IPS-NIHi11 (cell line): ENCODE measurements at regions not wholly inside any gene's neighbourhood (a gene's known extent, or its start where the extent isn't known, plus 50 kb on each side); places are given as distances from the start of the nearest gene placed in this dataset.

Source experiments
- DNase-seq: peaks from one replicate; pipeline ENCODE4 v3.0.0; 2012; ENCODE audit warnings: mixed read lengths, low spot score

DNA sequence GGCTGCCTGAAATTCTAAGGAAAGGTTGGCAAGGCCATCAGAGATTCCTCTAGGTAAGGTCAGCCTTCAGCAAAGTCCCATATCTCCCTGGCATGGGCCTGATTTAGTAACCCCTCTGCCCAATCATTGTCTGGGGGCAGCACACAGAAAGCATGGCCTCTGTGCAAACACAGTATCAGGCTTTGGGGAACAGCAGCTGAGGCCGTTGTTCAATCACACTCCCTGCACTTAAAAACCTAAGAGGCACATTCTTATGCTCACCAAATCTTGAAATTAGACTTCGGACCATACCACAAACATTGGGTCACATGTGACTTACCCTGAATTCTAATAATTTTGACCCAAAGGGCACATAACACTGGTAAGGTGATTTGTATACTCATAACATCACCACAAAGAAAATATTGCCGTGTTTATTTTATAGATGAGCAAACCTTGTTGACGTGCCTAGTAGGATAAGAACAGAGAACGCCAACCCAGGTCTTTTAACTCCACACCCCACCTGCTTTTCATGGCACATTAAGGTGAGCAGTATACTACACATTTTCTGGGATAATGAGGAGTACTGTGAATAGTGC, 212.7 kb downstream of the HNMT start:
- no peak for DNase-seq

DNA sequence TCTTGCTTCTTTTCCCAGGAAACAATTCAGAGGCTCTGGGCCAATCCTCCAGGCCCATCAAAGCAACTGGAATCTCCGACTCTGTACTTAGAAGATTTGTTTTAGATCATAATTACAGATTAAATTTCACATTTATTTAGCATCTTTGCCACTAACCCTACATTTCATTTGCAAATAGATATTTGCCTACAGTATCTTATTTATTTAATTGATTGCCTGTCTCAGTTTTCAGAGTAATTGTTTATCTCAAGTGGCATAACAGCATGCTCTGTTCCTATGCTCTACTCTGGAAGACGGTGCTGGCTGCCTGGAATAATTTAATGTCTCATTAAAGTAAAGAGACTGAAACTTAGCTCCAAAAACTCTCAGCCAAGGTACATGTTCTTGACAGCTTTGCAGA, 213.4 kb downstream of the HNMT start:
- DNase-seq = no peak

DNA sequence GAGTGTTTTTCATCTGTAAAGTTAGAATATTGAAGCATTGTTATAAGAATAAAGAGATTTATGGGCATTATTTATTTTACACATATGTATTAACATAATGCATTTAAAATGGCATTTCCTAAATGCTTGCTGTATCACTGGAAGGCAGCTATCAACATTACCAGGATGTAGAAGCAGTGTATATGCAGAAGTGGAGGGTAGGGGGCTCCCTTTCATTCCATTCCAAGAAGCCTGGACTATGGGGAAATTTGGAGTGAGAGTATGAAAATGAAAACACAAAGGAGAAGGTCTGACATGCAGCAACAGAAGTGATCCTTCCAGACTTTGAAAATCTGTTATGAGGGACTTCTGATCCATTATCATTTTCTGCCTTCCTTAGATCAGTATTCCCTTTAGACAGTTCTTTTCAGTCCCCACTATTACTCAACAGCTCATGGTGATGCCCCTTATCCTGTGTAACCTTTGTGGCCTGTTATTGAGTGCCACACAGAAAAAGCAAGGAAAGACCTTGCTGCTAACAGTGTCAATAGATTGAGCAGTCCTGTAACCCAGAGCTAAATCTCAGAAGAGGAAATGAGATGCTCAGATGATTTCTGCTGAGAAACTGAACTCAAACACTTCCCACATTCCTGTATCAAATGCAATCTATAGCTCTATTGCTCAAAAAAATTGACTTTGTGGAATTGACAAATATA, 216.6 kb downstream of the HNMT start:
- DNase-seq = no peak

DNA sequence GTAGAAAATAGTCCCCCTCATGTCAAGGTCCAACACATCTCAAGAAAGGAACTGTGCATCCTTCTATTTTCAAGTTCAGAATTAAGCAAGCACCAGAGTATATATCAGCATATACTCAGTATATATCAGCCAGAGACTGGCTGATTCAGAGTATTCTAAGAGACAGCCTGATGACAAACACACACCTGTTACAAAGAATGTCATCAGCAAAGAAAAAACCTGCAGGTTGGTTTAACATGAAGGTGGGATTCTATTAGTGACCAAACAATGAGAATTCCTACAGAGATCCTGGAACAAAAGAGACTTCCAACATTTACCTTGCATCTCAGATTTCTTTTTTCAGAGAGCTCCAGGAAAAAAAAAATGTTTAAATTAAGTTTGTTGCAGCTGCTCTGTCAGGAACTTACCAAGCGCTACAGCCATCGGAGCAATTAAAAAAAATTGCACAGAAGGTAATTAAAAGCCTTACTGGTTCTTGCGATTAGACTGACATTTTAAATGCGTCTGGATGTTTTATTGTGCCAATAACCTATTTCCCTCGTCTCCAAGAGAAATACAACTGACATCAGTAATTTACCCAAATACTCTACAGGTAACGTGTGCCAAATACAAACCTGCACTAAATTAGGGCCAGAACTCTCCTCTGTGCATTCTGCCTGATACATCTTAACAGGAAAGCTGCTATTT, 218.1 kb downstream of the HNMT start:
- DNase-seq = peak; percentile 16

DNA sequence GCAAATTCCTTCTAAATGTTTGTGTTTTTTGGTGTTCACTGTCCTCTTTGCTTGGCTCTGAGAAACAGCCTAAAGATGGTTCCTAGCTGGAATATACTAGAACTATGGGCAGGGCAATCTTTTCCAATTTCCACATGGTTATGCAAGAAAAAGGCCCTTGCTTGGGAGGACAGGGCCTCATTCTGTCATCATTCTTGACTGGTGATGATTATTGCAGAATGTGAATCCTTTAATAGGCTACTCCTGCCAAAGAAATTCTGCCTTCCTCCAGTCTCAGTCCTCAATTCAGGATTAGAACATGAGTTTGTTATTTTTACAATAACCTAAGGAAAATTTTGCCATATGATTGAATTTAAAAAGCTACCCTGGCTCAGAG, 218.7 kb downstream of the HNMT start:
- no peak for DNase-seq

DNA sequence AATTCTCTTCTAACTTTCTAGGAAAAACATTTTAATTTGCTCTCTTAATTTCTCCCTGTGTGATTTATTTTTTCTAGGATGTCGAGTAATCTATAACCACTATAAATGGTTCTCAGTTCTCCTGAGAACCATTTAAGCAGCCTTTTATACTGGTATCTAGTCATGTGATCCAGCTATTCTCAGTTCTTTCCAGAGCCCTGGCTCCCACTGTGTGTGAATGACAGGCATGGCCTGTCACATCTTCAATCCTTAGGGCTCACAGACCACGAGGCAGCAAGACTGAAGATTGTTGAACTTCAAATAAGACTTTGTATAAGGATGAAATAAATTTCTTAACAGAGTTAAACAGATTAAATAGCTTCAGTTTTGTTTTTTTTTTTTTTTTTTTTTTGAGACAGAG, 219.4 kb downstream of the HNMT start:
- no peak for DNase-seq

DNA sequence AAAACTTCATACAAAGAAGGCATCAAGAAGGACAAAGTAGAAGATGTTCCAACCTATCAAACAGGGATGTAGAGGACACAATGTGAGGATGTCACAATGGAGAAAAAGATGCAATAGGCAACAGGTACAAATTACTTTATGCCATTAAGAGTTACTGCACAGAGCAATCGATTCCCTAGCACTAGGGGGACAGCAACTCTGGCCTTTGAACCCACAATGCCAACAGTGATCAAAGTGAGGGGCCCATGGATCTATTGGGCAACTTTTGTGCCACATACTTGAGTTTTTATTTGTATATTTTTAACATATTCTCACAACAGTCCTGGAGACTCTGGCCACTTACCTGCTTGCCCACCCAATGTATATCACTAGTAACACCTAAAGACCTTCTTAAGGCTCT, 220.2 kb downstream of the HNMT start:
- no peak for DNase-seq

DNA sequence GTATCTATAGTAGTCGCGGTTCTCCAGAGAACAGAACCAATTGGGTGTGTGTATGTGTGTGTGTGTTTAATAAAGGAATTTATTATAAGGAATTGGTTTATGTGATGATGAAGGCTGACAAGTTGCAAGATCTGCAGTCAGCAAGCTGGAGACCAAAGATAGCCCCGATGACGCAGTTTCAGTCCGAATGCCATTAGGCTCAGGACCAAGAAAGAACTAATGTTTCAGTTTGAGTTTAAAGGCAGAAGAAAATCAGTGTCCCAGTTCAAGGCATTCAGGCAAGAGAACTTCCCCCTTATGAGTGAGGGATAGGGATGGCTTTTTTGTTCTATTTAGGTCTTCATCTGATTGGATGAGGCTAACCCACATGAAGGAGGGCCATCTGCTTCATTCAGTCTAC, 221.6 kb downstream of the HNMT start:
- no peak for DNase-seq

DNA sequence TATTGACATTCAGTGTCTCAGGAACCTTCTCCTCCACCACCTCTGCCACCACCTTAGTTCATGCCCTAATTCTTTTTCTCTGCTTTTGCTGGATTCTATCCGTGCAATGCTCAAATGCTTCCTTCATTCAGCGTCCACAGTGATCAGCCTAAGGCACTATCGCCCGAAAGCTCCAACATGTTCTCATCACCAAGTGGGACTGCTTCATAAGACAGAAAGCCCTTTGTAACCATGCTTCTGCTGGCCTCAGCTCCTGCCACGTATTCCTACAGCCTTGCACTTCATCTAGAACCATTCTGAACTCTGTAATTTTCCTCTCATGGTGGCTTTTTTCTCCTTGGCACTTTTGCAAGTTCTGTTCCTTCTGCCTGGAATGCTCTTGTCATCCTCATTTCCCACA, 222.9 kb downstream of the HNMT start:
- DNase-seq = no peak

DNA sequence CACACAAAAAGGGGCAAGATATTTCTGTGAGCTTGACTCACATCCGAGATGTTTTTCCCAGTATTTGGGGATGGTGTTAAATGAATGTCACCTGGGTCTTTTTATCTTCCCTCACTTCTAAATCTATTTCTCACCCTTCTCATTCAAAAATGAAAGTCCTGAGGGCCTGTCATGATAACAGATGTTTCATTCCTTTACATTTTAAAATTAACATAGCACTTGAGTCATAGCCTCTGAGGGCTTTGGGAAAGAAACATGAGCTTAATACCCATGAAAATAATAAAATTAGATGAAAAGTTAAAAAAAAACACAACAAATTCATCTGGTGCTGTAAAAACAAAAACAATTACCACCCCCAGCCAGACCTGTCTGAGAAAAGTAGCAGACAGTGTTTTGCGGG, 226.7 kb downstream of the HNMT start:
- no peak for DNase-seq

DNA sequence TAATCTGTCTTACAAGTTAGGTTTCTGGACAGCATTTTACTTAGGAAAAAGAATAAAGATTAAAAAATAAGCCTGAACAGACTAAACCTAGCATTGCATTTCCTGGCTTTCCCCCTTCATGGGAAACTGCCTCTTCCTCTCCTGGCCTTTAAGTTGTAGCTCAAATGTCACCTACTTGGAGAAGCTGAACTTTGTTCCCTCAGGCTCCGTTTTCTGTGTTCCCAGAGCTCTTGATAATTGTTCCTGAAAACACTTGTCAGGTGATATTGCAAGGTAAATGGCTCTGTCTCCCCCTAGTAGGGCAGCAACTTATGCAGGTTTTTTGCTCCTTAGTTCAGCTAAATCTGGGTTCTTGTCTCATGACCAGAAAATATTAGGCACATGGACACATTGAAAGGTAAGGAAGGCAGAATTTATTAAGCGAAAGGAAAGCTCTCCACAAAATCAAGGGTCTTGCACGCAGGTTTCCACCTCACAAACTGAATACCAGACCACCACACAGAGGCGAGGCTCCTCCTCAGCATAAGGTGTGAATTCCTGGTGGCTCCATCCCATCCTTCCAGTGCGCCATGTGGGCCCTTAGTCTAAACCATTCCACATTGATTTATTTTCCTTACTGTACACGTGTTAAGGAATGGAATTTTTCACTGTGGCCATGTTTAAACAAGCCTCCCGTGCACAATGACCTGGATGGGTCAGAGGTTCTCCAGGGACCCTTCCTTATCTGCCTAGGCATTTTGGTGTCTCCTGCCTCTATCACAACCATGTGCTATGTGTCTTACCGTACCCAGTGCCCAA, 229.3 kb downstream of the HNMT start:
- DNase-seq = no peak

DNA sequence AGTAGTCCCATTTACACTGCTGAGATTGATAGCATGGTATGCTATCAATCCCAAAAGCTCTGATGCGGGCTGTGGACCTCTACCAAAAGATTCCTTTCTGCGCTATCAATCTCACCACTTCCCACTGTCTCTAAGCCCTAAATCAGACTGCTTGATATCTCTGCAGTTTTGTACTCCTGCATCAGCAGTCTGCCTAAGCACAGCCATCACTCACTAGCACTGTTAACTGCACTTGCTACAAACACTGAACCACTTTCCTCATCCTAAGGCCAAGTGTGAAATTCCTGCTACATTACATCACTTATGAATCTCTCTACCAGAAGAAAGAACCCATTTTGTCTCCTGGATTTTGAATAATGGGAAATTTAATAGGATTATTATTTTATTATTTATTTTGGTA, 237.0 kb downstream of the HNMT start:
- DNase-seq = no peak

DNA sequence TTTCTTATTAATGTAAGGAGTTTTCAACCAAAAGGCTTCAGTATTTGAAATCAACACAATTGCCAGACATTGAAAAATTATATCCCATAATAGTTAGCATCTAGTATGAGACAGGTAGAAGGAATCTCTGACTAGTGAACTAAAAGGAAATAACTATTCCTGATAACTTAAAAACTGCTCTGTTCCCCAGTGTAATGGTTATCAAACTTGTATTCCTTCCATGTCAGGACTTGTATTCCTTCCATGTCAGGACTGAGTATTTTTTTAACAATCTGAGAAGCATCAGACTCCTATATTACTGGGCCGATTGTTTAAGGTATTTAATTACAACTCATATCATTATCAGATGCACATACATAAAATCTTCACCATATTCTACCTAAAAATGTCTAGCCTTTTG, 238.5 kb downstream of the HNMT start:
- no peak for DNase-seq

DNA sequence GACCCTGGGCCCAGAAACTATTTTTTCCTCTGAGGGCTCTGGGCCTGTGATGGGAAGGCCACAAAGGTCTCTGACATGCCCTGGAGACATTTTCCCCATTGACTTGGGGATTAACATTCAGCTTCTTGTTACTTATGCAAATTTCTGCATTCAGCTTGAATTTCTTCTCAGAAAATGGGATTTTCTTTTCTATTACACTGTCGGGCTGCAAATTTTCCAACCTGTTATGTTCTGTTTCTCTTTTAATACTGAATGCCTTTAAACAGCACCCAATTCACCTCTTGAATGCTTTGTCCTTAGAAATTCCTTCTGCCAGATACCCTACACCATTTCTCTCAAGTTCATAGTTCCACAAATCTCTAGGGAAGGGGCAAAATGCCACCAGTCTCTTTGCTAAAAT, 241.0 kb downstream of the HNMT start:
- DNase-seq = no peak

DNA sequence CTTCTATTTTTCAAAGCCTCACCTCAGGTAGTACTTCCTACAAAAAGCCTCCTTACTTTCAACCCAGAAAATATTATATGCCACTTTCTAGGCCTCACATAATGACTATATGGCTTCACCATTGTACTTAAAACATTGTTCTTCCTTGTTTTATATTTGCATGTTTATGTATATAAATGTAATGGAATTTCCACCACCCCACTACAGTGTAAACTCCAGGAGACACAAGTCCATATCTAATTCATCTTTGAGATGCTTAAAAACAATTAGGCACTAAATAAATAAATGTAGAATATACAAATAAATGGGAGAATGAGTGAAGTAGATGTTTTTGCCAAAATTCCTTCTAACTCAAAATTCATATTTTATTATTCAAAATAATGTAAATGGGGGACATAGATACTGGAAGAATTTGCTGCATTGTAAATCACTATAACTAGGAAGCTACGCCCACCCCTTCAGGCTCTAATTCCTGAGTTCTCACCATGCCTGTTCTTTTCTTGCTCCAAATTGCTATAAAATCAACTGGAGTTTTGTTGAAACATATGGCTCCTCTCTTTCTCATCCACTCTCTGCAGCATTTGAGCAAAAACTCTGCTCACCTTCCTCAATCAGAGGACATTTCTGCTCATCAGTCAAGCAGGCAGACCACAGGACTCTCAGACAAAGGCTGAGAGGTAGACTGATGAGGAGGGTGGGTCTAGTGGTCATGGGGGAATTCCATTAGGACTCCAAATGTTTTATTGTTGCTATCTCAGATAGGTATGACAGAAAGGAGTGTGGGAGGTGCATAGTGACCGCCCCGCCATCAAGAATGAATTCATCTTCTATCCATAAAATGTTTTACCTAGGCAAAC, 243.0 kb downstream of the HNMT start:
- no peak for DNase-seq

DNA sequence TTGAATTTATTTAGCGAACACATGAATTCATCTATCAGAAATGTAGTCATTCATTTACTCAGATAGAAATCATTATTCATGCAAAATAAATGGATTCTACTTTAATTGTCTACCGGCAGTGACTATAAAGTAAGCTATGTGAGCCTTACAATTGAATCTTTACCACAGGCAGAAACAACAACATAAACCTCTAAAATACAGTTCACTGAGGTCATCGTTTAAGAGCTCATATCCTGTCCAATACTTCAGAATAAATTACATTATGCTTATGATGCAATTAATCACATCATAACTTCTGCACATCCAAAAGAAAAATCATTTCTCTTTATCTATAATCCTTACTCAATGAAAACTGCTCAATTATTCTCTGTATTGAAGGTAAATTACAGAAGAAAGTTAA, 244.7 kb downstream of the HNMT start:
- no peak for DNase-seq

DNA sequence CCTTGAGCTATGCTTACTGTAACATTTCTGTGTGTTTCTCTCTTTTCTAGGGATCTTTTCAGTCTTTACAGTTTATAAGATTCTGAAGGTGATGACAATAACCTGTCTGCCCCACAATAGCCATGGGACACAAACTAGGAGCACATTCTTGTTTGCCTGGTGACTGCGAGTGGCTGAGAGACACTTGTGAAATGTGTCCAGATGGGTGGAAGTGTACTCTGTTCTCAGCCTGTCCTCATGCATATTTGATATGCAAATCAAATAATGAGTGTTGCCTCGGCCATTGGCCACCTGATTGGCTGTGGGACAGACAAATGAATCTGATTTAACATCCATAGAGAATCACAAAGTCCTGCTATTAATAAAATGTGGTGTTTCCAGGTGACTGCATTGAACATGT, 246.2 kb downstream of the HNMT start:
- no peak for DNase-seq

DNA sequence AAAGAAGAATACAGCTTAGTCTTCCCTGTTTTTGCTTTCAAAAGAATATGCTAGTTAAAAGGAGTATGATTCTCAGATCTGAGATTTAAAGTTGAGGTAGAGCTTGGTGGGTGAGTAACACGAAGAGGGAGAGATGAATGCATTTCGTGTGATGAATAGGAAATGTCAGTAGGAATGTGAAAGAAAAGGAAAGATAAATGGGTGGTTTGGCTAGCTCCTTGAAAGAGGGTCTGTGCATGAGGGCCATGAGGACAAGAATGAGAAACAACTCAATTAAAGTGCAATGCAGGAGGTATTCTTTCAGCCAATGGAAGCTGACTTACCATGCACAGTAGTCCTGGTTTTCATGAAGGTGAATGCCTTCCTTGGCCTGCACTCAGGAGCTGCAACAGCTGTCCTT, 248.2 kb downstream of the HNMT start:
- no peak for DNase-seq

DNA sequence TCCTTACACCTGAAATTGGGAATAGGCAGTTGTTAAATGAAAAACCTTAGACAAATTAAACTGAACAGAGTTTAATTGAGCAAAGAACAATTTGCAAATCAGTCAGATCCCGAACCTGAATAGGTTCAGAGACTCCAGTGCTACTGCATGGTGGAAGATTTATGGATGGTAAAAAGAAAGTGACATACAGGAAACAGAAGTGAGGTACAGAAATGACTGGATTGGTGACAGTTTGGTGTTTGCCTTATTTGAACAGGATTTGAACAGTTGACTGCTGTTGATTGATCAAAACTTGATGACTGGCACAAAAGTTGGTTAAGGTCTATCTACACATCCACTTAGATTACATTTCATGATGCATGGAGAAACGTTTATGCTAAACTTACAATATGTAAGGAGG, 248.8 kb downstream of the HNMT start:
- DNase-seq = no peak

DNA sequence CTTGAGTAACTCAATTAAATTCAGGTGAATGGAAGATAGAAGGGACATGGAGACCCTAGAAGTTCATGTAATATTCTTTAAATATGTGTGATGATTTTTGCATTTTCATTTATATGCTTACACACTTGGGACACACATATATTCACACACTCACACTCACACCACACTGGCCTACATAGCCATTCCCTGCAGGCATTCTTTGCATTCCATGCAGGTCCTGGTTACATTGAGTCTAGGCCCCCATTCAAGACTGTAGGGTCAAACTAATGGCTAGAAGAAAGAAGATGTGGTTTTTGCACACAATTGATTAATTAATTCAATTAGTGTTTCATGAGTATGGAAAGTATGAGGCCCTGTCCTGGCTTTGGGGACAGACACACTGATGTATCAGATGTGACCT, 249.4 kb downstream of the HNMT start:
- no peak for DNase-seq

DNA sequence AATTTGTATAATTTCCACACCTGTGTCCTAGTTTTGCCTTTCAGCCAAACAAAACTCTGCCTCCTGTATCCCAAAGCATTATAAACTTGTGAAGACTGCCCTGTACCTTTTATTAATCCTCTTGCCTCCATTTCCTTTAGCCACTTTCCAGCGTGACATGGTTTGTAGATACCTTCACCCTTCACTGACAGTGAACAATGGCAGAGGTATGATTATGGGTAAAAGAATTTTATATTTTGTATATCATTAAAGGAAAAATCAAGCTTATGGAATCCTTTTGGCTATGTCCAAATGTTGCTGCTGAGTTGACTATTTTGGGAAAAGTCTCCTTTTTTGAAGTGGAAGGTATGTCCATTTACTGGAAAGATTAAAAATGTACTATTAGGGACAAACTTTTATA, 251.7 kb downstream of the HNMT start:
- DNase-seq = no peak

DNA sequence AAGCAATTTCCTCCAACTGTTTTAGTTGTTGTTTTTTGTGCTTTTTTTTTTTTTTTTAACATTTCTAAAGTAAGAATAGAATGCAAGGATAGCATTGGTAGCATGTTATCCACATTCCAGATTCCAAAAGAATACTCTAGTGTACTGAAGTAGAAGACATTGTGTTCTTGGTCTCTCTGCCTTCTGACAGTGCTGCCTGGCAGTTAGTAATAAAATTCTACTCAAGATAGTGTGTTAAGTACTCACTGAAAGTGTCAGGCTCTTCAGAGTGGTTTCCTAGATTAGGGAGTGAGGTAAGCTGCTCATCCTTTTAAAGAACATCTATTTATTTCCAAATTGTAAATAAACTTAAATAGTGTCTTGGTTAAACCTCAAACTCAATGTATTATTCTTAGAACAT, 253.7 kb downstream of the HNMT start:
- no peak for DNase-seq
